ENCODE measurements at regions not wholly inside any gene's neighbourhood (a gene's known extent, or its start where the extent isn't known, plus 50 kb on each side); places are given as distances from the start of the nearest gene placed in this dataset.

DNA sequence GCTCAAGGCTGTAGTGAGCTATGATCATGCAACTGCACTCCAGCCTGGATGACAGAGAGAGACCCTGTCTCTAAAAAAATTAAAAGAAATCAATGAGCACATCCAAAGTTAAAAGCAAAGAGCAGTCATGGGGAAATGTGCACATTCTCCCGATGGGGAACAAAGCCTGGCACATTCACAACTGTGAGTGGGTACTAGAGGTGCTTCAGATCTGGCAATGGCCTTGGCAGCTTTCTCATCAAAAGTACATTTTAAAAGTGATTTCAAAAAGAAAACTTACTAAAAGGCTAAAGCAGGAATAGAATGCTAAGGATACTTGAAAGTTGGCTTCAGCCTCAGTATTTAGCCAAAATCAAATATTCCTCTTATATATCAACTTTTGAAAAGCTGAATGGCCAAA, 145.9 kb upstream of the MAOA start:
- POLR2A ChIA-PET: no interaction called here
- Histone ChIP-seq H3K4me3 (ENCODE audit: control insufficient read depth in 1 of 2, extremely low read depth in 1 of 2, low read length in 1 of 2) (no peak overlapping the region), H3K27me3 (replicated peaks in 1 of 2; ENCODE audit: control insufficient read depth in 2 of 2, extremely low read depth in 1 of 2, insufficient read depth in 2 of 2, low read length in 1 of 2) (no peaks in the 10 kb centered on the region), H3K9me3 (no peaks in the 10 kb centered on the region), H3K27ac (ENCODE audit: low read length) (no peak overlapping the region), H3K4me1 (ENCODE audit: control insufficient read depth in 1 of 2, extremely low read depth in 1 of 2, insufficient read depth in 2 of 2, low read length in 2 of 2) (no peaks in the 10 kb centered on the region), H3K36me3 (ENCODE audit: control insufficient read depth in 2 of 2, extremely low read depth in 1 of 2, insufficient read depth in 1 of 2, low read length in 1 of 2) (no peaks in the 10 kb centered on the region)
- no peak for DNase-seq
- CTCF ChIA-PET: no interaction called here
- no peak overlapping the region for H3K27ac Mint-ChIP-seq
- no peaks in the 10 kb centered on the region for H3K36me3 Mint-ChIP-seq
- H3K4me3 Mint-ChIP-seq: no peak overlapping the region
- WGBS (ENCODE audit: insufficient coverage): no CpG with 5 or more reads among the region's 1 CpG
- no peaks in the 10 kb centered on the region for H3K9me3 Mint-ChIP-seq
- H3K27me3 Mint-ChIP-seq: peaks cover 2 to 22% of the 10 kb centered on the region in 2 donors
- H3K4me1 Mint-ChIP-seq: no peaks in the 10 kb centered on the region
- no peak for ATAC-seq (replicated peaks in 1 of 4)

DNA sequence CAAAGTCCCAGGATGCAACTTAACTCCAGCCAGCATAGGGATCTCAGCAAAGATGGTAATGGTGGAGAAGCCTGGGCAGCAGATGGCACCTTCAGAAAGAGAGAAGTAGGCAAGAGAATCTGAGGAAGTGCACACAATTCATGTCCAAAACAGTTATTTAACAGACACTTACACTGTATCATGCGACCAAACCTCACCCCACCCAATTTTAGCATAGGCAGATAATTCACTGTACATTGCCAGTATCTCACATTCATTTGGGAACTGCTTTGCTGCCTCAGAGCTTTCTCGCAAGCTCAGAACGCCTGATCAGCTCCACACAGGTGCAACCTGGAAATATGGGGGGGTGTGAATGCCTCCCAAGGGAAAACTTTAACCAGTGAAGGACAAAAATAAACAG, 143.0 kb upstream of the MAOA start:
- peaks cover 2 to 12% of the 10 kb centered on the region in 2 donors for H3K27me3 Mint-ChIP-seq
- no peaks in the 10 kb centered on the region for H3K4me1 Mint-ChIP-seq
- H3K36me3 Mint-ChIP-seq: no peaks in the 10 kb centered on the region
- no peaks in the 10 kb centered on the region for H3K4me1 ChIP-seq (ENCODE audit: control insufficient read depth in 1 of 2, extremely low read depth in 1 of 2, insufficient read depth in 2 of 2, low read length in 2 of 2)
- H3K27ac Mint-ChIP-seq: no peak overlapping the region
- H3K4me3 ChIP-seq (ENCODE audit: control insufficient read depth in 1 of 2, extremely low read depth in 1 of 2, low read length in 1 of 2): no peak overlapping the region
- H3K27me3 ChIP-seq (replicated peaks in 1 of 2; ENCODE audit: control insufficient read depth in 2 of 2, extremely low read depth in 1 of 2, insufficient read depth in 2 of 2, low read length in 1 of 2): no peaks in the 10 kb centered on the region
- H3K9me3 ChIP-seq: no peaks in the 10 kb centered on the region
- no peak overlapping the region for H3K4me3 Mint-ChIP-seq
- ChIA-PET POLR2A (no interaction called here), CTCF (interaction anchor here in 1 of 2 donors (0.6 kb wide), 1 partner anchor 1721 kb away, joined by 6 read pairs; no protein-coding TSS in a partner anchor)
- WGBS (ENCODE audit: insufficient coverage): 80% methylated on average over 1 of the region's 3 CpGs
- no peaks in the 10 kb centered on the region for H3K9me3 Mint-ChIP-seq
- no peaks in the 10 kb centered on the region for H3K36me3 ChIP-seq (ENCODE audit: control insufficient read depth in 2 of 2, extremely low read depth in 1 of 2, insufficient read depth in 1 of 2, low read length in 1 of 2)
- ATAC-seq (replicated peaks in 1 of 4): no peak
- no peak for DNase-seq
- H3K27ac ChIP-seq (ENCODE audit: low read length): no peak overlapping the region

DNA sequence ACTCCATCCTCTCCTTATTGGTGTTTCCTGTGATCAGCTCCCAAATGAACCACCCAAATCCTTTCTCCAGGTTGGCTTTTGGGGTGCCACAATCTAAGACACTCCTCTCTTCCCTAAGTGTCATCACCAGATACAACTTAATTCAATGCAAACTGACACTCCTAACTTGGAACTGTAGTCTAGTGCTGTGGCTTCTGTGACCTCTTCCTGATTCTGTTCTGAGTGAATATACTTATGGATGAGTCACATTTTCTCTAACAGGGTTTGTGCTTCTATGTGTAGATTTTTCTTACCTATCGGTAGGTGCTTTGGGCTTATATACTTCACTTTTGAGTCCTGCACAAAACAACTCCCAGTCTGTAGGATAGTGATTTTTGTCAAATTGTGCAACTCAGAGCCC, 141.3 kb upstream of the MAOA start:
- Mint-ChIP-seq H3K9me3 (no peaks in the 10 kb centered on the region), H3K36me3 (no peaks in the 10 kb centered on the region), H3K4me3 (no peak overlapping the region), H3K27ac (no peak overlapping the region), H3K4me1 (no peaks in the 10 kb centered on the region), H3K27me3 (peaks cover 2 to 15% of the 10 kb centered on the region in 2 donors)
- Histone ChIP-seq H3K4me1 (ENCODE audit: control insufficient read depth in 1 of 2, extremely low read depth in 1 of 2, insufficient read depth in 2 of 2, low read length in 2 of 2) (no peaks in the 10 kb centered on the region), H3K4me3 (ENCODE audit: control insufficient read depth in 1 of 2, extremely low read depth in 1 of 2, low read length in 1 of 2) (no peak overlapping the region), H3K27ac (ENCODE audit: low read length) (no peak overlapping the region), H3K27me3 (replicated peaks in 1 of 2; ENCODE audit: control insufficient read depth in 2 of 2, extremely low read depth in 1 of 2, insufficient read depth in 2 of 2, low read length in 1 of 2) (no peaks in the 10 kb centered on the region), H3K36me3 (ENCODE audit: control insufficient read depth in 2 of 2, extremely low read depth in 1 of 2, insufficient read depth in 1 of 2, low read length in 1 of 2) (no peaks in the 10 kb centered on the region), H3K9me3 (no peaks in the 10 kb centered on the region)
- CTCF ChIA-PET: no interaction called here
- POLR2A ChIA-PET: no interaction called here
- no peak for DNase-seq
- no CpG with 5 or more reads among the region's 1 CpG for WGBS (ENCODE audit: insufficient coverage)
- ATAC-seq (replicated peaks in 1 of 4): no peak

DNA sequence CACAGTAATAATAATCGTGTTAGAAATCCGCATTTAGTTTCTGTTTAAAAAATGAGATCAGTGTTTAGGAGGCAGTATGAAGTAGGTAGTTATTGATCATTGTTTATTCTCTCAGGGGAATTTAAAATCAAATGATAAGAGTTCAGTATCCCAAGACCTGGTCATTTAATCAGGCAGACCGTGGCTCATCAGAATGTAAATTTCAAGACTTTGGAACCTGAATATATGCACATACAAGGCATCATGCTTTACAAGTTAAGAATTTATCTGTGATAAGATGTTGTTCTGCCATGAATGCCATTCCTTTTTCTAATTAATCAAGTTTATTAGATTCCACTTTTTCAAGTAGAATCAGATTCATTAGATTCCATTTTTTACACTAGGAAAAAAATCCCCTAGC, 133.5 kb upstream of the MAOA start:
- Histone ChIP-seq H3K27ac (ENCODE audit: low read length) (no peak overlapping the region), H3K36me3 (ENCODE audit: control insufficient read depth in 2 of 2, extremely low read depth in 1 of 2, insufficient read depth in 1 of 2, low read length in 1 of 2) (no peaks in the 10 kb centered on the region), H3K9me3 (no peaks in the 10 kb centered on the region), H3K4me1 (ENCODE audit: control insufficient read depth in 1 of 2, extremely low read depth in 1 of 2, insufficient read depth in 2 of 2, low read length in 2 of 2) (no peaks in the 10 kb centered on the region), H3K4me3 (ENCODE audit: control insufficient read depth in 1 of 2, extremely low read depth in 1 of 2, low read length in 1 of 2) (no peak overlapping the region), H3K27me3 (replicated peaks in 1 of 2; ENCODE audit: control insufficient read depth in 2 of 2, extremely low read depth in 1 of 2, insufficient read depth in 2 of 2, low read length in 1 of 2) (no peaks in the 10 kb centered on the region)
- Mint-ChIP-seq H3K27ac (no peak overlapping the region), H3K36me3 (no peaks in the 10 kb centered on the region), H3K9me3 (no peaks in the 10 kb centered on the region), H3K4me1 (no peaks in the 10 kb centered on the region), H3K4me3 (no peak overlapping the region), H3K27me3 (peaks cover 0 to 23% of the 10 kb centered on the region in 2 donors)
- ATAC-seq (replicated peaks in 1 of 4) (no peak), DNase-seq (no peak)
- POLR2A ChIA-PET: no interaction called here
- no CpG with 5 or more reads among the region's 3 CpGs for WGBS (ENCODE audit: insufficient coverage)
- CTCF ChIA-PET: no interaction called here

DNA sequence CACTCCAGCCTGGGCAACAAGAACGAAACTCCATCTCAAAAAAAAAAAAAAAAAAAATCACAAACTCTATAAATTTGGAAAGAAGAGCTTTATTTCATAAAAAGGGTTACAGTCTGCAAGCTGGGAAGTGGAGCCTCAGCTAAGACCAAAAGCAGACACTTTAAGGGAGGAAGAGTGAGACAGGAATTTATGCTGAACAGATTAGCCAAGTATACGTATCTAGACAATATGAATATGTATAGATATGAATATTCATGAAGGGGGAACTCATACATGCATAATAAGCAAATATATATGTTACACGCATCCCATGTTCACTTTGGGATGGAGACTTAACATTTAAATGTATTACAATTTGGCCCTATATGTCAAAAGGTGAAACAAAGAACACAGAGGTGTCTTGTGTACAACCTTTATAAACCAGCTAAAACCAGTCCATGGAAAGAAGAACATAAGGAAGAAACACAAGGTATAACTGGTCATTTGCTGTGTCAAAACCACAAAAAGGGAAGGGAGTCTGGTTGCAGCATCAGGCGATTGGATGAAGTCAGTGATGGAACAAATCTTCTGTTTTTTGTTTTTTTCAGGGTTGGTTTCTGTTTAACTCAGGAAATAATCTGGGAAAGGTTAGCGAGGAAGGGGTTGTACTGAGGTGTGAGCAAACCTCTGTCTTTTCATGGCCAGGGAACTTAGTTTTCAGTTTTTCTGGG, 130.0 kb upstream of the MAOA start:
- no peak overlapping the region for H3K27ac ChIP-seq (ENCODE audit: low read length)
- H3K4me1 ChIP-seq (ENCODE audit: control insufficient read depth in 1 of 2, extremely low read depth in 1 of 2, insufficient read depth in 2 of 2, low read length in 2 of 2): no peaks in the 10 kb centered on the region
- Mint-ChIP-seq H3K27me3 (peaks cover 1 to 24% of the 10 kb centered on the region in 2 donors), H3K27ac (no peak overlapping the region), H3K9me3 (peaks cover 0 to 3% (median 0%) of the 10 kb centered on the region in 3 donors), H3K36me3 (no peaks in the 10 kb centered on the region), H3K4me1 (no peaks in the 10 kb centered on the region), H3K4me3 (no peak overlapping the region)
- POLR2A ChIA-PET: no interaction called here
- no peaks in the 10 kb centered on the region for H3K9me3 ChIP-seq
- WGBS (ENCODE audit: insufficient coverage): no CpG with 5 or more reads among the region's 5 CpGs
- H3K4me3 ChIP-seq (ENCODE audit: control insufficient read depth in 1 of 2, extremely low read depth in 1 of 2, low read length in 1 of 2): no peak overlapping the region
- CTCF ChIA-PET: interaction anchor here (0.6 kb wide), 2 partner anchors 9 to 673 kb away, joined by 4 read pairs; no protein-coding TSS in a partner anchor
- no peaks in the 10 kb centered on the region for H3K36me3 ChIP-seq (ENCODE audit: control insufficient read depth in 2 of 2, extremely low read depth in 1 of 2, insufficient read depth in 1 of 2, low read length in 1 of 2)
- no peaks in the 10 kb centered on the region for H3K27me3 ChIP-seq (replicated peaks in 1 of 2; ENCODE audit: control insufficient read depth in 2 of 2, extremely low read depth in 1 of 2, insufficient read depth in 2 of 2, low read length in 1 of 2)
- DNase-seq (no peak), ATAC-seq (replicated peaks in 1 of 4) (no peak)

DNA sequence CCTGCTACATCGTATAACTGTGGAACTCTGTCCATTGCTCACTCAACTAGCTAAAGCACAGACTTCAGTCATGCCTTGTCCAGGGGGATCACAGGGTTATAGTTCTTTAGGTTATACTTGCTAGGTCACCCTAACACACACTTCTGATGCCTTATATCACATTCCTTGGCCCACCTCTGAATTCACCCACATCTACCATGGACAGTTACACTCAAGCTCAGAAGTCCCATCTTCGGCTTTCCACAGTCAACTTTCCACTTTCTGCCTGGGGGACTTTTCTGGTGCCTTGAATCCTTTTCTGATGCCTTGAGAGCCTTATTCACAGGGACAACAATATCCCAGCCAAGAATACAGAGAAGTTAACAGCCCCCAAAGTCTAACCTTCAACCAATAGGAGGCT, 129.2 kb upstream of the MAOA start:
- H3K4me3 ChIP-seq (ENCODE audit: control insufficient read depth in 1 of 2, extremely low read depth in 1 of 2, low read length in 1 of 2): no peak overlapping the region
- H3K27me3 ChIP-seq (replicated peaks in 1 of 2; ENCODE audit: control insufficient read depth in 2 of 2, extremely low read depth in 1 of 2, insufficient read depth in 2 of 2, low read length in 1 of 2): no peaks in the 10 kb centered on the region
- POLR2A ChIA-PET: no interaction called here
- Mint-ChIP-seq H3K9me3 (peaks cover 0 to 3% (median 0%) of the 10 kb centered on the region in 3 donors), H3K4me1 (no peaks in the 10 kb centered on the region), H3K36me3 (no peaks in the 10 kb centered on the region), H3K27ac (no peak overlapping the region), H3K27me3 (peaks cover 1 to 30% of the 10 kb centered on the region in 2 donors), H3K4me3 (no peak overlapping the region)
- CTCF ChIA-PET: interaction anchor here in 1 of 2 donors (0.6 kb wide), 1 partner anchor 36 kb away, joined by 5 read pairs; no protein-coding TSS in a partner anchor
- no peaks in the 10 kb centered on the region for H3K36me3 ChIP-seq (ENCODE audit: control insufficient read depth in 2 of 2, extremely low read depth in 1 of 2, insufficient read depth in 1 of 2, low read length in 1 of 2)
- no peaks in the 10 kb centered on the region for H3K9me3 ChIP-seq
- WGBS (ENCODE audit: insufficient coverage): no CpG with 5 or more reads among the region's 2 CpGs
- no peak overlapping the region for H3K27ac ChIP-seq (ENCODE audit: low read length)
- DNase-seq (no peak), ATAC-seq (replicated peaks in 1 of 4) (no peak)
- H3K4me1 ChIP-seq (ENCODE audit: control insufficient read depth in 1 of 2, extremely low read depth in 1 of 2, insufficient read depth in 2 of 2, low read length in 2 of 2): no peaks in the 10 kb centered on the region

All from T-cell (primary cell).